ENCODE measurements at regions not wholly inside any gene's neighbourhood (a gene's known extent, or its start where the extent isn't known, plus 50 kb on each side); places are given as distances from the start of the nearest gene placed in this dataset.

DNA sequence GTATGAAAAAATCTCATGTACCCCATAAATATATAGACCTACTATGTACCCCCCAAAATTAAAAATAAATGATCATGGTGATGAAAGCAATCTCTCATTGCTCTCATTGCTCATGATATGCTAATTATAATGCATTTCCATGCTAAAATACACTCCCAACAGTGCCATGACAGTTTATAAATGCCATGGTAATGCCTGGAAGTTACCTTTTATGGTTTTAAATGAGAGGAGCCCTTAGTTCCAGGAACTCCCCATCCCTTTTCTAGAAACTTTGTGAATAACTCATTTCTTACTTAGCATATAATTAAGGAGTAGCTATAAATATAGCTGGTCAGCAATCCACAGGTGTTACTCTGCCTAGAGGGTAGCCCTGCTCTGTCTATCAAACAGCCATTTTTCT lies 166.1 kb upstream of the RGS18 start:
- in situ Hi-C loops (cut with MboI), result no loop called here

DNA sequence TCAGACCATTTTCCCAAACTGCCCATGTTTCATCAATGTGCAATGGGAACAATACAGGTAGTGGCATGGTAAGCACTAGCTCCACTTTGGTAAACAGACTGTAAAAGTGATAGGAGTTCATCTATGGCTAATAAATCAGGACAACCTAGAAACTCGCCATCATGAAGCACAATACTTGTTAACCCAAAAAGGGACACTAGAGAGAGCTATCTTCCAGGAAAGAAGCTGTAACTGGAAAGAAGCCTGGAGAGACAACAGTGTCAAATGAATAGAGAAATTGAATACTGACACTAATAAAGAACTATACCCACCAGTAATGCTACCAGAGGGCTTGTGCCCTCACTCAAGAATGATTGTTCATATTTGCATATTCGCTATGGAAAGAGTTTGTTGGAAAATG lies 164.7 kb upstream of the RGS18 start:
- Histone ChIP-seq H3K4me3 (no peak overlapping the region), H3K36me3 (ENCODE audit: control insufficient read depth in 2 of 2, insufficient read depth in 2 of 2, low read length in 1 of 2) (no peaks in the 10 kb centered on the region), H3K79me2 (ENCODE audit: control insufficient read depth, insufficient read depth, low read length) (no peaks in the 10 kb centered on the region), H3K4me1 (ENCODE audit: control insufficient read depth, insufficient read depth, low read length) (no peaks in the 10 kb centered on the region), H4K20me1 (ENCODE audit: control insufficient read depth, insufficient read depth) (no peaks in the 10 kb centered on the region), H3K4me2 (ENCODE audit: control insufficient read depth, insufficient read depth) (no peak overlapping the region), H3K27ac (ENCODE audit: control insufficient read depth, insufficient read depth) (no peak overlapping the region), H3K9me3 (replicated peaks; ENCODE audit: control insufficient read depth, insufficient read depth, low read length) (no peaks in the 10 kb centered on the region), H2AFZ (ENCODE audit: control insufficient read depth, low read depth, low read length) (no peak overlapping the region), H3K9ac (ENCODE audit: control insufficient read depth, insufficient read depth, low read length) (no peak overlapping the region), H3K27me3 (replicated peaks in 1 of 2; ENCODE audit: control insufficient read depth in 2 of 2, insufficient read depth in 2 of 2, low read length in 1 of 2) (no peaks in the 10 kb centered on the region)
- intact Hi-C loops (cut with micrococcal nuclease; ENCODE audit: unreplicated experiment), result no loop called here
- ATAC-seq (peak; percentile 31), DNase-seq (ENCODE audit: low read depth, low spot score) (no peak), FAIRE-seq (no peak)
- in situ Hi-C loops (cut with MboI), result no loop called here
- no TSS peak for BruUV-seq (replicated peaks)
- TF ChIP-seq FOXK2 (IDR thresholded peaks at IDR 0.05), result no peak
- no peak for TF ChIP-seq RBBP5 (conservative IDR thresholded peaks at IDR 0.05)
- TF ChIP-seq MTA3 (IDR thresholded peaks at IDR 0.05; ENCODE audit: borderline replicate concordance, low read length), result no peak
- no peak for TF ChIP-seq EGR1 (IDR thresholded peaks at IDR 0.05; ENCODE audit: borderline replicate concordance in 1 of 2, low read depth in 2 of 2, low read length in 2 of 2)
- 0 out of 2 replicates have a peak, but pooled peaks have one; percentile 25 for TF ChIP-seq RAD21 (IDR thresholded peaks at IDR 0.05; ENCODE audit: insufficient read depth, low read depth, low read length)
- no peak for TF ChIP-seq CHD2 (IDR thresholded peaks at IDR 0.05; ENCODE audit: borderline replicate concordance, low read depth, low read length)
- TF ChIP-seq TCF3 (IDR thresholded peaks at IDR 0.05; ENCODE audit: borderline replicate concordance, insufficient read depth, low read depth, low read length), result no peak
- TF ChIP-seq, protein P1, sequence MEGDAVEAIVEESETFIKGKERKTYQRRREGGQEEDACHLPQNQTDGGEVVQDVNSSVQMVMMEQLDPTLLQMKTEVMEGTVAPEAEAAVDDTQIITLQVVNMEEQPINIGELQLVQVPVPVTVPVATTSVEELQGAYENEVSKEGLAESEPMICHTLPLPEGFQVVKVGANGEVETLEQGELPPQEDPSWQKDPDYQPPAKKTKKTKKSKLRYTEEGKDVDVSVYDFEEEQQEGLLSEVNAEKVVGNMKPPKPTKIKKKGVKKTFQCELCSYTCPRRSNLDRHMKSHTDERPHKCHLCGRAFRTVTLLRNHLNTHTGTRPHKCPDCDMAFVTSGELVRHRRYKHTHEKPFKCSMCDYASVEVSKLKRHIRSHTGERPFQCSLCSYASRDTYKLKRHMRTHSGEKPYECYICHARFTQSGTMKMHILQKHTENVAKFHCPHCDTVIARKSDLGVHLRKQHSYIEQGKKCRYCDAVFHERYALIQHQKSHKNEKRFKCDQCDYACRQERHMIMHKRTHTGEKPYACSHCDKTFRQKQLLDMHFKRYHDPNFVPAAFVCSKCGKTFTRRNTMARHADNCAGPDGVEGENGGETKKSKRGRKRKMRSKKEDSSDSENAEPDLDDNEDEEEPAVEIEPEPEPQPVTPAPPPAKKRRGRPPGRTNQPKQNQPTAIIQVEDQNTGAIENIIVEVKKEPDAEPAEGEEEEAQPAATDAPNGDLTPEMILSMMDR (IDR thresholded peaks at IDR 0.05 in 2 of 3, conservative IDR thresholded peaks at IDR 0.05 in 1 of 3; ENCODE audit: control insufficient read depth in 2 of 3, extremely low read depth in 1 of 3, insufficient read depth in 1 of 3, low read depth in 3 of 3, low read length in 3 of 3), result peak in 1 of 3 experiments; percentile 19; a peak in 1 of 6 replicates
- TF ChIP-seq NRF1 (conservative IDR thresholded peaks at IDR 0.05; ENCODE audit: low read depth, low read length), result no peak
- no peak for TF ChIP-seq SREBF2 (IDR thresholded peaks at IDR 0.05; ENCODE audit: low read length)
- TF ChIP-seq NR2F1 (conservative IDR thresholded peaks at IDR 0.05), result no peak
- ChIA-PET CTCF (interaction anchor here (1.1 kb wide), 1 partner anchor 35 kb away, joined by 3 read pairs; no protein-coding TSS in a partner anchor), SMC1A (ENCODE audit: uncharacterized antibody, unreplicated experiment) (no interaction called here), POLR2A (no interaction called here), RAD21 (ENCODE audit: unreplicated experiment) (no interaction called here)
- WGBS (ENCODE audit: insufficient coverage, insufficient replicate concordance, low lambda C conversion rate, missing lambda C conversion rate), result 0% methylated on average over 2 of the region's 2 CpGs

More for the DNA sequence above, 166.1 kb upstream of the RGS18 start:
- Histone ChIP-seq H3K4me1 (ENCODE audit: control insufficient read depth, insufficient read depth, low read length) (no peaks in the 10 kb centered on the region), H4K20me1 (ENCODE audit: control insufficient read depth, insufficient read depth) (no peaks in the 10 kb centered on the region), H3K27me3 (replicated peaks in 1 of 2; ENCODE audit: control insufficient read depth in 2 of 2, insufficient read depth in 2 of 2, low read length in 1 of 2) (no peaks in the 10 kb centered on the region), H3K4me2 (ENCODE audit: control insufficient read depth, insufficient read depth) (no peak overlapping the region), H3K36me3 (ENCODE audit: control insufficient read depth in 2 of 2, insufficient read depth in 2 of 2, low read length in 1 of 2) (no peaks in the 10 kb centered on the region), H2AFZ (ENCODE audit: control insufficient read depth, low read depth, low read length) (no peak overlapping the region), H3K9me3 (replicated peaks; ENCODE audit: control insufficient read depth, insufficient read depth, low read length) (no peaks in the 10 kb centered on the region), H3K79me2 (ENCODE audit: control insufficient read depth, insufficient read depth, low read length) (no peaks in the 10 kb centered on the region), H3K9ac (ENCODE audit: control insufficient read depth, insufficient read depth, low read length) (no peak overlapping the region), H3K4me3 (no peak overlapping the region), H3K27ac (ENCODE audit: control insufficient read depth, insufficient read depth) (no peak overlapping the region)
- SMC1A ChIA-PET (ENCODE audit: uncharacterized antibody, unreplicated experiment), result no interaction called here
- CTCF ChIA-PET, result no interaction called here
- intact Hi-C loops (cut with micrococcal nuclease; ENCODE audit: unreplicated experiment), result no loop called here
- TF ChIP-seq, protein P2, sequence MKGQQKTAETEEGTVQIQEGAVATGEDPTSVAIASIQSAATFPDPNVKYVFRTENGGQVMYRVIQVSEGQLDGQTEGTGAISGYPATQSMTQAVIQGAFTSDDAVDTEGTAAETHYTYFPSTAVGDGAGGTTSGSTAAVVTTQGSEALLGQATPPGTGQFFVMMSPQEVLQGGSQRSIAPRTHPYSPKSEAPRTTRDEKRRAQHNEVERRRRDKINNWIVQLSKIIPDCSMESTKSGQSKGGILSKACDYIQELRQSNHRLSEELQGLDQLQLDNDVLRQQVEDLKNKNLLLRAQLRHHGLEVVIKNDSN (IDR thresholded peaks at IDR 0.05; ENCODE audit: borderline replicate concordance, extremely low read length, insufficient read depth, low read depth, low read length), result no peak
- no peak for TF ChIP-seq SIN3A (IDR thresholded peaks at IDR 0.05; ENCODE audit: low read depth, low read length)
- no peak for TF ChIP-seq NBN (IDR thresholded peaks at IDR 0.05)
- TF ChIP-seq CHD1 (IDR thresholded peaks at IDR 0.05; ENCODE audit: low read depth, low read length), result no peak
- no peak for TF ChIP-seq KAT2A (conservative IDR thresholded peaks at IDR 0.05; ENCODE audit: control insufficient read depth, low read depth, low read length)
- no peak for TF ChIP-seq TCF7 (IDR thresholded peaks at IDR 0.05; ENCODE audit: borderline replicate concordance)
- TF ChIP-seq CREB1 (IDR thresholded peaks at IDR 0.05; ENCODE audit: low read depth), result no peak
- no peak for TF ChIP-seq SMC3 (IDR thresholded peaks at IDR 0.05; ENCODE audit: borderline replicate concordance, low read length)
- no peak for TF ChIP-seq POU2F2 (IDR thresholded peaks at IDR 0.05; ENCODE audit: borderline replicate concordance, low read depth, low read length)
- TF ChIP-seq NFIC (IDR thresholded peaks at IDR 0.05; ENCODE audit: low read depth, low read length), result no peak
- ATAC-seq (no peak), FAIRE-seq (no peak), DNase-seq (ENCODE audit: low read depth, low spot score) (no peak)
- POLR2A ChIA-PET, result no interaction called here
- RAD21 ChIA-PET (ENCODE audit: unreplicated experiment), result no interaction called here
- BruUV-seq (replicated peaks), result no TSS peak

Measured in GM12878 (cell line).